GM23338 (cell line): ENCODE measurements at regions not wholly inside any gene's neighbourhood (a gene's known extent, or its start where the extent isn't known, plus 50 kb on each side); places are given as distances from the start of the nearest gene placed in this dataset.

ENCODE experiments used
- CREB1 ChIP-seq: fragments of 250-450 bp; sonication (Bioruptor Pico); IDR thresholded peaks from 2 replicates; pipeline ENCODE4 v1.5.0; 2020; ENCODE audit warnings: low read depth, mild to moderate bottlenecking, moderate library complexity
- EZH2 ChIP-seq: fragments of 200-600 bp; sonication (generic); IDR thresholded peaks from one replicate; pipeline ENCODE4 v1.8.0; 2017; ENCODE audit warnings: antibody characterized with exemption, mild to moderate bottlenecking, low read depth; ENCODE audit not compliant: unreplicated experiment
- EZH2phosphoT487 ChIP-seq: fragments of 200-600 bp; sonication (generic); IDR thresholded peaks from one replicate; pipeline ENCODE4 v1.8.1; 2018; ENCODE audit warnings: antibody characterized with exemption; ENCODE audit not compliant: unreplicated experiment
- JUNB ChIP-seq: IDR thresholded peaks from one replicate; pipeline ENCODE4 v1.6.1; 2016; ENCODE audit warnings: antibody characterized with exemption; ENCODE audit not compliant: unreplicated experiment
- NANOG ChIP-seq: IDR thresholded peaks from 2 replicates; pipeline ENCODE4 v1.6.1; 2016; ENCODE audit warnings: antibody characterized with exemption, borderline replicate concordance
- POLR2AphosphoS5 ChIP-seq: IDR thresholded peaks from 2 replicates; pipeline ENCODE4 v1.6.1; 2016; ENCODE audit warnings: antibody characterized with exemption, low read depth
- STAT1 ChIP-seq: IDR thresholded peaks from one replicate; pipeline ENCODE4 v1.6.1; 2016; ENCODE audit warnings: antibody characterized with exemption; ENCODE audit not compliant: unreplicated experiment
- ZNF114 ChIP-seq: fragments of 250-450 bp; sonication (Bioruptor Pico); IDR thresholded peaks from 2 replicates; pipeline ENCODE4 v1.5.0; 2020; ENCODE audit warnings: mild to moderate bottlenecking, moderate library complexity
- ZNF331 ChIP-seq: fragments of 250-450 bp; sonication (Bioruptor Pico); IDR thresholded peaks from 2 replicates; pipeline ENCODE4 v1.5.0; 2020; ENCODE audit warnings: low read depth, mild to moderate bottlenecking, moderate library complexity
- TF ChIP-seq, protein P1 (sequence below), 2 experiments: fragments of 200-600 bp in 1 of 2; sonication (generic) in 1 of 2; conservative IDR thresholded peaks; 2 replicates each; pipeline versions ENCODE4 v1.5.1 to v1.6.1; 2016 to 2017; ENCODE audit warnings: antibody characterized with exemption in 2 of 2, low read depth in 2 of 2, mild to moderate bottlenecking in 2 of 2, moderate library complexity in 1 of 2
- TF ChIP-seq, protein P2 (sequence below): IDR thresholded peaks from one replicate; pipeline ENCODE4 v1.6.1; 2018; ENCODE audit warnings: antibody characterized with exemption; ENCODE audit not compliant: unreplicated experiment
- TF ChIP-seq, protein P3 (sequence below): IDR thresholded peaks from 2 replicates; pipeline ENCODE4 v1.6.1; 2016; ENCODE audit warnings: antibody characterized with exemption

DNA sequence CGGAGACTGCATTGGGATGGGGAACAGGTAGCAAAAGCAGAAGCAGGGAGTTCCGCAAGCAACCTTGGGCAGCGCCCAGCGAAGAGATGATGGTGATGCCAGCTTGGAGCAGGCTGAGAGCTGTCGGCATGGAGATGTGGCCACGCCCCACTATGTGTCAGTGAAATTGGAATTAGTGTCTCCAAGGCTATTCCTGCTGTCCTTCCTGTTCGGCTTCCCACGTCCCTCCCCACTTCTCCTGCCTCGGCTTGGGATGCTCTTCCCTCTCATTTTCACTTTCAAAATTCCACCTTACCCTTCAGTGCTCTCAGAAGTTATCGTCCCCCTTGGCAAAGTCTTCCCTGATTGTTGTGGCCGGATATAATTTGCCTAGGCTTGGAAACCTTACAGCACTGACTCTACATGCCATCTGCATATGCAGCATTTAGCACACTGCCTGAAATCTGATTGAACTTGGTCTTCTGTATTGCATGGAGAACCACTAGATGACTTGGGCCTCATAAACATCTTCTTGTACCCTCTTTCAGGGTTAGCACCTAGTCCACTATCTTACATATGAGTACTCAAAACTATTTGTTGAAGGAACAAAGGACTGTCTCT, 270.7 kb upstream of the RUNX1 start:
- no peak for TF ChIP-seq POLR2AphosphoS5
- TF ChIP-seq, protein P1, sequence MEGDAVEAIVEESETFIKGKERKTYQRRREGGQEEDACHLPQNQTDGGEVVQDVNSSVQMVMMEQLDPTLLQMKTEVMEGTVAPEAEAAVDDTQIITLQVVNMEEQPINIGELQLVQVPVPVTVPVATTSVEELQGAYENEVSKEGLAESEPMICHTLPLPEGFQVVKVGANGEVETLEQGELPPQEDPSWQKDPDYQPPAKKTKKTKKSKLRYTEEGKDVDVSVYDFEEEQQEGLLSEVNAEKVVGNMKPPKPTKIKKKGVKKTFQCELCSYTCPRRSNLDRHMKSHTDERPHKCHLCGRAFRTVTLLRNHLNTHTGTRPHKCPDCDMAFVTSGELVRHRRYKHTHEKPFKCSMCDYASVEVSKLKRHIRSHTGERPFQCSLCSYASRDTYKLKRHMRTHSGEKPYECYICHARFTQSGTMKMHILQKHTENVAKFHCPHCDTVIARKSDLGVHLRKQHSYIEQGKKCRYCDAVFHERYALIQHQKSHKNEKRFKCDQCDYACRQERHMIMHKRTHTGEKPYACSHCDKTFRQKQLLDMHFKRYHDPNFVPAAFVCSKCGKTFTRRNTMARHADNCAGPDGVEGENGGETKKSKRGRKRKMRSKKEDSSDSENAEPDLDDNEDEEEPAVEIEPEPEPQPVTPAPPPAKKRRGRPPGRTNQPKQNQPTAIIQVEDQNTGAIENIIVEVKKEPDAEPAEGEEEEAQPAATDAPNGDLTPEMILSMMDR (conservative IDR thresholded peaks at IDR 0.05; ENCODE audit: low read depth in 2 of 2), result no peak
- TF ChIP-seq, protein P2, sequence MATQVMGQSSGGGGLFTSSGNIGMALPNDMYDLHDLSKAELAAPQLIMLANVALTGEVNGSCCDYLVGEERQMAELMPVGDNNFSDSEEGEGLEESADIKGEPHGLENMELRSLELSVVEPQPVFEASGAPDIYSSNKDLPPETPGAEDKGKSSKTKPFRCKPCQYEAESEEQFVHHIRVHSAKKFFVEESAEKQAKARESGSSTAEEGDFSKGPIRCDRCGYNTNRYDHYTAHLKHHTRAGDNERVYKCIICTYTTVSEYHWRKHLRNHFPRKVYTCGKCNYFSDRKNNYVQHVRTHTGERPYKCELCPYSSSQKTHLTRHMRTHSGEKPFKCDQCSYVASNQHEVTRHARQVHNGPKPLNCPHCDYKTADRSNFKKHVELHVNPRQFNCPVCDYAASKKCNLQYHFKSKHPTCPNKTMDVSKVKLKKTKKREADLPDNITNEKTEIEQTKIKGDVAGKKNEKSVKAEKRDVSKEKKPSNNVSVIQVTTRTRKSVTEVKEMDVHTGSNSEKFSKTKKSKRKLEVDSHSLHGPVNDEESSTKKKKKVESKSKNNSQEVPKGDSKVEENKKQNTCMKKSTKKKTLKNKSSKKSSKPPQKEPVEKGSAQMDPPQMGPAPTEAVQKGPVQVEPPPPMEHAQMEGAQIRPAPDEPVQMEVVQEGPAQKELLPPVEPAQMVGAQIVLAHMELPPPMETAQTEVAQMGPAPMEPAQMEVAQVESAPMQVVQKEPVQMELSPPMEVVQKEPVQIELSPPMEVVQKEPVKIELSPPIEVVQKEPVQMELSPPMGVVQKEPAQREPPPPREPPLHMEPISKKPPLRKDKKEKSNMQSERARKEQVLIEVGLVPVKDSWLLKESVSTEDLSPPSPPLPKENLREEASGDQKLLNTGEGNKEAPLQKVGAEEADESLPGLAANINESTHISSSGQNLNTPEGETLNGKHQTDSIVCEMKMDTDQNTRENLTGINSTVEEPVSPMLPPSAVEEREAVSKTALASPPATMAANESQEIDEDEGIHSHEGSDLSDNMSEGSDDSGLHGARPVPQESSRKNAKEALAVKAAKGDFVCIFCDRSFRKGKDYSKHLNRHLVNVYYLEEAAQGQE, result no peak
- no peak for TF ChIP-seq EZH2
- no peak for TF ChIP-seq EZH2phosphoT487
- TF ChIP-seq ZNF331 (CRISPR knock-in tag), result no peak
- TF ChIP-seq STAT1, result no peak
- TF ChIP-seq CREB1 (CRISPR knock-in tag), result no peak
- TF ChIP-seq, protein P3, sequence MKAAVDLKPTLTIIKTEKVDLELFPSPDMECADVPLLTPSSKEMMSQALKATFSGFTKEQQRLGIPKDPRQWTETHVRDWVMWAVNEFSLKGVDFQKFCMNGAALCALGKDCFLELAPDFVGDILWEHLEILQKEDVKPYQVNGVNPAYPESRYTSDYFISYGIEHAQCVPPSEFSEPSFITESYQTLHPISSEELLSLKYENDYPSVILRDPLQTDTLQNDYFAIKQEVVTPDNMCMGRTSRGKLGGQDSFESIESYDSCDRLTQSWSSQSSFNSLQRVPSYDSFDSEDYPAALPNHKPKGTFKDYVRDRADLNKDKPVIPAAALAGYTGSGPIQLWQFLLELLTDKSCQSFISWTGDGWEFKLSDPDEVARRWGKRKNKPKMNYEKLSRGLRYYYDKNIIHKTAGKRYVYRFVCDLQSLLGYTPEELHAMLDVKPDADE, result no peak
- TF ChIP-seq NANOG, result no peak
- no peak for TF ChIP-seq JUNB
- TF ChIP-seq ZNF114, result no peak
